ENCODE measurements at regions not wholly inside any gene's neighbourhood (a gene's known extent, or its start where the extent isn't known, plus 50 kb on each side); places are given as distances from the start of the nearest gene placed in this dataset.

GRCh38 chr3:178005961-178006360 is 530.3 kb upstream of the KCNMB2 start:
- H3K4me3 ChIP-seq, result no peak overlapping the region

DNA sequence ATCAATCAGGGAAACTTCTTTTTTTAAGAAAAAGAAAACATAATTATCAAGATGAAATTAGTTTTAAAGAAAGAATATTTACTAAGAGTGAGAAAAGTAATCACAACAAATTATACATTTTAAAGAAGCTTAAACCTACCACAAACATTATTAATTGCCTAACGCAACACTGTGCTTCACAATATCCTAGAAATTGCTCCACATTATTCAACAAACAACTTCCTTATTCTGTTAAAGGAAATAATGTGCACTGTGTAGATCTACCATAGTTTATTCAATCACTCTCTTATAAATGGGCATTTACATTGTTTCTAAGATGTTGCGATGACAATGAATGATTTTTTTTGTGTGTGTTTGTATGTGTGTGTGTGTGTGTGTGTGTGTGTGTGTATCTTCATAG is 525.9 kb upstream of the KCNMB2 start:
- no peaks in the 10 kb centered on the region for H3K4me1 ChIP-seq
- intact Hi-C loops (cut with micrococcal nuclease), result no loop called here
- H3K36me3 ChIP-seq, result no peaks in the 10 kb centered on the region
- TF ChIP-seq, protein P1, sequence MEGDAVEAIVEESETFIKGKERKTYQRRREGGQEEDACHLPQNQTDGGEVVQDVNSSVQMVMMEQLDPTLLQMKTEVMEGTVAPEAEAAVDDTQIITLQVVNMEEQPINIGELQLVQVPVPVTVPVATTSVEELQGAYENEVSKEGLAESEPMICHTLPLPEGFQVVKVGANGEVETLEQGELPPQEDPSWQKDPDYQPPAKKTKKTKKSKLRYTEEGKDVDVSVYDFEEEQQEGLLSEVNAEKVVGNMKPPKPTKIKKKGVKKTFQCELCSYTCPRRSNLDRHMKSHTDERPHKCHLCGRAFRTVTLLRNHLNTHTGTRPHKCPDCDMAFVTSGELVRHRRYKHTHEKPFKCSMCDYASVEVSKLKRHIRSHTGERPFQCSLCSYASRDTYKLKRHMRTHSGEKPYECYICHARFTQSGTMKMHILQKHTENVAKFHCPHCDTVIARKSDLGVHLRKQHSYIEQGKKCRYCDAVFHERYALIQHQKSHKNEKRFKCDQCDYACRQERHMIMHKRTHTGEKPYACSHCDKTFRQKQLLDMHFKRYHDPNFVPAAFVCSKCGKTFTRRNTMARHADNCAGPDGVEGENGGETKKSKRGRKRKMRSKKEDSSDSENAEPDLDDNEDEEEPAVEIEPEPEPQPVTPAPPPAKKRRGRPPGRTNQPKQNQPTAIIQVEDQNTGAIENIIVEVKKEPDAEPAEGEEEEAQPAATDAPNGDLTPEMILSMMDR (IDR thresholded peaks at IDR 0.05; ENCODE audit: borderline replicate concordance), result no peak
- DNase-seq, result no peak
- no peaks in the 10 kb centered on the region for H3K27me3 ChIP-seq (ENCODE audit: low read depth)
- no peak overlapping the region for H3K4me3 ChIP-seq
- no peaks in the 10 kb centered on the region for H3K9me3 ChIP-seq (replicated peaks)
- H3K27ac ChIP-seq (replicated peaks), result no peak overlapping the region

More at GRCh38 chr3:178005961-178006360, 530.3 kb upstream of the KCNMB2 start:
- intact Hi-C loops (cut with micrococcal nuclease), result no loop called here
- no peak for DNase-seq
- TF ChIP-seq, protein P1 (IDR thresholded peaks at IDR 0.05; ENCODE audit: borderline replicate concordance), result no peak
- Histone ChIP-seq H3K36me3 (no peaks in the 10 kb centered on the region), H3K27me3 (ENCODE audit: low read depth) (no peaks in the 10 kb centered on the region), H3K27ac (replicated peaks) (no peak overlapping the region), H3K9me3 (replicated peaks) (no peaks in the 10 kb centered on the region), H3K4me1 (no peaks in the 10 kb centered on the region)

DNA sequence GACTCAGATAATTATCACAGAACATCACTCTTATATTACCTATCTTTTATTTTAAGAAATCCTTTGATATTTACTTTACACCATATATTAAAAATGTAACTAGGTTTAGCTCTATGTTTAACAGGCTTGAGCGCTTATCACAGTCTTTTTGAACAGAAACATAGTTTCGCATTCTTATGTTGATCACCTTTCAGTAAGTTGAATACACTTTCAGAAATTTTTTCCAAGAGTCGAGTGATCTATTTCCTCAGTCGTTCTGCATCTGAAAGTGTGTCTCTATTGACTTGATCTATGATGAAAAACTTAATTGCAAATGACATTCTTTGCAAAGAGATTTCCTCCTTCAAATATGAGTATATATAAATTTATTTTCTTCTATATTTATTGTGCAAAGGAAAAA is 516.6 kb upstream of the KCNMB2 start:
- no peak overlapping the region for H3K27ac ChIP-seq (replicated peaks)

GRCh38 chr3:178022599-178022998 is 513.6 kb upstream of the KCNMB2 start:
- DNase-seq, result no peak
- Histone ChIP-seq H3K36me3 (no peaks in the 10 kb centered on the region), H3K4me1 (no peaks in the 10 kb centered on the region), H3K4me3 (no peak overlapping the region), H3K27me3 (ENCODE audit: low read depth) (no peaks in the 10 kb centered on the region), H3K9me3 (replicated peaks) (no peaks in the 10 kb centered on the region), H3K27ac (replicated peaks) (no peak overlapping the region)
- intact Hi-C loops (cut with micrococcal nuclease), result no loop called here
- TF ChIP-seq, protein P1 (IDR thresholded peaks at IDR 0.05; ENCODE audit: borderline replicate concordance), result no peak

More for the DNA sequence above, 516.6 kb upstream of the KCNMB2 start:
- Histone ChIP-seq H3K4me3 (no peak overlapping the region), H3K36me3 (no peaks in the 10 kb centered on the region), H3K4me1 (no peaks in the 10 kb centered on the region), H3K9me3 (replicated peaks) (no peaks in the 10 kb centered on the region), H3K27me3 (ENCODE audit: low read depth) (no peaks in the 10 kb centered on the region)
- TF ChIP-seq, protein P1 (IDR thresholded peaks at IDR 0.05; ENCODE audit: borderline replicate concordance), result no peak
- DNase-seq, result no peak
- intact Hi-C loops (cut with micrococcal nuclease), result no loop called here

GRCh38 chr3:178028933-178029332 is 507.3 kb upstream of the KCNMB2 start:
- H3K36me3 ChIP-seq, result no peaks in the 10 kb centered on the region
- H3K4me3 ChIP-seq, result no peak overlapping the region
- no peak for DNase-seq
- no peaks in the 10 kb centered on the region for H3K4me1 ChIP-seq
- no peaks in the 10 kb centered on the region for H3K9me3 ChIP-seq (replicated peaks)
- intact Hi-C loops (cut with micrococcal nuclease), result no loop called here
- TF ChIP-seq, protein P1 (IDR thresholded peaks at IDR 0.05; ENCODE audit: borderline replicate concordance), result no peak
- no peak overlapping the region for H3K27ac ChIP-seq (replicated peaks)
- no peaks in the 10 kb centered on the region for H3K27me3 ChIP-seq (ENCODE audit: low read depth)

Data from left ventricle myocardium inferior (tissue), 1 donor.